ENCODE measurements at regions not wholly inside any gene's neighbourhood (a gene's known extent, or its start where the extent isn't known, plus 50 kb on each side); places are given as distances from the start of the nearest gene placed in this dataset.
"Not testable (repeated sequence)": the region's sequence is repeated elsewhere in the genome, so short reads cannot be mapped to it uniquely, and the experiment has no call there.

DNA sequence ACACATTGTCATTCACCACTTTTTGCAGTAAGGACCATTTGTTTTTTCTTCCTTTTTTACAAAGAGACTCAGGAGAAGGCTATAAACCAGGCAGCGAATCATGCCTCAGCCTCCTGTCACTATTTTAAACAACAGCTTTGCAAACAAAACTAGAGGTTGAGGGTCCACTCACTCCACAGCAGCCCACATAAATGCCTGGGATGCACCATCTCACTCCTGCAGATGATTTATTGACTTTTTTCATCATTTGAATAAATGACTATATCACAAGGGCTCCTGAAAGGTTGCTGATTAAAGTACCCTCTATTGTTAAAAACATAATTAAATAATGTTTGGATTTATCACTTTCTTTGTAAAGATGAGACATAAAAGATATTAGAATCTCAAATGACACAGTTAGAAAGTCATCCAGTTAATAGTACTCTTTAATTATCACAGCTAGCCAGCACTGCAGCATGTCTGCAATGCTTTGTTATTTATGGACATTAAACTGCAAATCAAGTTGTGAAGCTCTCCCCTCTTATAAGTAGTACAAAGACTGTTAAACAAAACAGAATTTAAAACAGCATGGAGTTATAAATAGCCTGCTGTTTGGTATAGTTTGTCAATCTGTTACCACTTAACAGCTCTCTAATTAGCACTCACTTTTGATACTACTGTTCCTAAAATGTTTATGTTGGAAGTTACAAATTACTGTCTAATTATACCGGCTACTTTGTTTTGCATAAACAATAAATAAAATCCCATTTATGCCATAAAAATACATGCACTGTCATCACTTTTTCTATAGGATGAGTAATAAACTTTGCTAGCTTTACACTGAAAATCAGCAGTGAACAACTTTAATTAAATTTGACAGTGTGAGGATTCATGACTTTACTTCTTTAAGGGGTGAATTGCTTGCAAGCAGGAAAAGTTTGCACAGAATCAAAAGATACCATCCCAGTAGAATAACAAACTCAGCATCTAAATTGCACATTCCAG is 853.2 kb downstream of the UQCRFS1 start:
- no peaks in the 10 kb centered on the region for H3K36me3 ChIP-seq
- TF ChIP-seq POLR2A (IDR thresholded peaks at IDR 0.05) = no peak
- TF ChIP-seq, protein P1, sequence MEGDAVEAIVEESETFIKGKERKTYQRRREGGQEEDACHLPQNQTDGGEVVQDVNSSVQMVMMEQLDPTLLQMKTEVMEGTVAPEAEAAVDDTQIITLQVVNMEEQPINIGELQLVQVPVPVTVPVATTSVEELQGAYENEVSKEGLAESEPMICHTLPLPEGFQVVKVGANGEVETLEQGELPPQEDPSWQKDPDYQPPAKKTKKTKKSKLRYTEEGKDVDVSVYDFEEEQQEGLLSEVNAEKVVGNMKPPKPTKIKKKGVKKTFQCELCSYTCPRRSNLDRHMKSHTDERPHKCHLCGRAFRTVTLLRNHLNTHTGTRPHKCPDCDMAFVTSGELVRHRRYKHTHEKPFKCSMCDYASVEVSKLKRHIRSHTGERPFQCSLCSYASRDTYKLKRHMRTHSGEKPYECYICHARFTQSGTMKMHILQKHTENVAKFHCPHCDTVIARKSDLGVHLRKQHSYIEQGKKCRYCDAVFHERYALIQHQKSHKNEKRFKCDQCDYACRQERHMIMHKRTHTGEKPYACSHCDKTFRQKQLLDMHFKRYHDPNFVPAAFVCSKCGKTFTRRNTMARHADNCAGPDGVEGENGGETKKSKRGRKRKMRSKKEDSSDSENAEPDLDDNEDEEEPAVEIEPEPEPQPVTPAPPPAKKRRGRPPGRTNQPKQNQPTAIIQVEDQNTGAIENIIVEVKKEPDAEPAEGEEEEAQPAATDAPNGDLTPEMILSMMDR (IDR thresholded peaks at IDR 0.05) = no peak
- intact Hi-C loops (cut with DNase I) = no loop called here
- 72% methylated on average over 2 of the region's 2 CpGs for WGBS (ENCODE audit: insufficient coverage, low coverage, low lambda C conversion rate, missing lambda C conversion rate)
- no peaks in the 10 kb centered on the region for H3K9me3 ChIP-seq
- H3K27me3 ChIP-seq = no peaks in the 10 kb centered on the region
- H3K4me1 ChIP-seq = no peaks in the 10 kb centered on the region
- ATAC-seq = no peak
- no peak overlapping the region for H3K27ac ChIP-seq
- no peak overlapping the region for H3K4me3 ChIP-seq
- DNase-seq = no peak

DNA sequence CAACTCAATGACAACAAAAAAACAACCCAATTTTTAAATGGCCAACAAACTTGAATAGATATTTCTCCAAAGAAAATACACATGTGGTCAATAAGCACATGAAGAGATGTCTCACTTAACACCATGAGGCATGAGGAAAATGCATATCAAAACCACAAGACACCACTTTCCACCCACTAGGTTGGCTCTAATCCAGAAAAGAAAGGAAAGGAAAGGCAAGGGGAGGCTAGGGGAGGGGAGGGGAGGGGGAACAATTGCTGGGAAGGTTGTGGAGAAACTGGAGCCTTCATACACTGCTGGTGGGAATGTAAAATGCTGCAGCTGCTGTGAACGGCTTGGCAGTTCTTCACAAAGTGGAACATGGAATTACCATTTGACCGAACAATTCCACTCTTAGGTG is 854.3 kb downstream of the UQCRFS1 start:
- Histone ChIP-seq H3K27me3 (no peaks in the 10 kb centered on the region), H3K9me3 (no peaks in the 10 kb centered on the region), H3K4me1 (no peaks in the 10 kb centered on the region), H3K4me3 (no peak overlapping the region), H3K36me3 (no peaks in the 10 kb centered on the region), H3K27ac (no peak overlapping the region)
- ATAC-seq (no peak), DNase-seq (no peak)
- WGBS (ENCODE audit: insufficient coverage, low coverage, low lambda C conversion rate, missing lambda C conversion rate) = 30% methylated on average over 1 of the region's 2 CpGs
- no peak for TF ChIP-seq POLR2A (IDR thresholded peaks at IDR 0.05)
- TF ChIP-seq, protein P1 (IDR thresholded peaks at IDR 0.05) = no peak
- intact Hi-C loops (cut with DNase I) = no loop called here

DNA sequence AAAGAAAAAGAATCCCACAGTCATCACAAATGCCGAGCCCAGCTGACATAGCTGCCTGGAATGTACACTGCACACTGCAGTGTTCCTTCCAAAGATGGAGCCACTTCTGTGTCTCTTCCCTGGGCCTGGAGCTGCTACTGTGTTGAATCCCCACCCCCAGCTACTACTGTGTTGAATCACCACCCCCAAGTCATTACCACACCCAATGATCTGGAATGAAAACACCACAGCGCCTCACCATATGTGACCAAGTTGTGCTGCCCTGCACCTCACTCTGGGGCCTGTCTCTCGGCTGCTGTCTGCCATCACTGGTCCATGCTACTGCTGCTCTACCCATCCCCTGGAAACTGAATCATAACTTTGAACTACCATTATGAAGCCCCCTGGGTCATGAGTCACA is 861.2 kb downstream of the UQCRFS1 start:
- Histone ChIP-seq H3K9me3 (no peaks in the 10 kb centered on the region), H3K4me1 (no peaks in the 10 kb centered on the region), H3K27me3 (no peaks in the 10 kb centered on the region), H3K36me3 (no peaks in the 10 kb centered on the region), H3K4me3 (no peak overlapping the region), H3K27ac (no peak overlapping the region)
- 93% methylated on average over 2 of the region's 3 CpGs for WGBS (ENCODE audit: insufficient coverage, low coverage, low lambda C conversion rate, missing lambda C conversion rate)
- TF ChIP-seq POLR2A (IDR thresholded peaks at IDR 0.05) = no peak
- TF ChIP-seq, protein P1 (IDR thresholded peaks at IDR 0.05) = no peak
- ATAC-seq (no peak), DNase-seq (no peak)
- intact Hi-C loops (cut with DNase I) = no loop called here

DNA sequence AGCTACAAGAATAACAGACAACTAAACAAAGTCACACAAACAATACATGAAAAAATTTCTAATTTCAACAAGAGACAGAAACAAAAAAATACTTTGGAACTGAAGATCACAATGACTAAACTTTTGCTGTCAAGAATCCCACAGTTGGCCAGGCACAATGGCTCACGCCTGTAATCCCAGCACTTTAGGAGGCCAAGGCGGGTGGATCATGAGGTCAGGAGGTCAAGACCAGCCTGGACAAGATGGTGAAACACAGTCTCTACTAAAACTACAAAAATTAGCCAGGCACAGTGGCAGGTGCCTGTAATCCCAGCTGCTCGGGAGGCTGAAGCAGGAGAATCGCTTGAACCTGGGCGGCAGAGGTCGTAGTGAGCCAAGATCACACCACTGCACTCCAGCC is 861.6 kb downstream of the UQCRFS1 start:
- H3K27me3 ChIP-seq; intact Hi-C loops (cut with DNase I); H3K4me3 ChIP-seq; ATAC-seq; H3K36me3 ChIP-seq; H3K9me3 ChIP-seq; H3K27ac ChIP-seq; DNase-seq; H3K4me1 ChIP-seq: not testable (repeated sequence)
- WGBS (ENCODE audit: insufficient coverage, low coverage, low lambda C conversion rate, missing lambda C conversion rate) = 61% methylated on average over 4 of the region's 6 CpGs

DNA sequence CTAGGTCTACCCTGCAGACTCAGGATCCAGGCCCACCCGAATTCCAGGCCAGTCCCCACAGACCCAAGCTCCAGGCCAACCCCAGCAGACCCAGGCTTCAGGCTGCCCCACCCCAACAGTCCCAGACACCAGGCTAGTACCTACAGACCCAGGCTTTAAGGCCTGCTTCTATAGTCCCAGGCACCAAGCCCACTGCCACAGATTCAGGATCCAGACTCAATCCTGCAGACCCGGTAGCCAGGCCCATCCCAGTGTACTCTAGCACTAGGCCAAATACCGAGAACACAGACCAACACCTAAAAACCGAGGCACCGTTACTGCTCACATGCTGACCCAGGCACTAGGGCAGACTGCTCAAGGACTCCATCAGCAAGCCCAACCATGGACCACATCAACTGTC is 862.3 kb downstream of the UQCRFS1 start:
- Histone ChIP-seq H3K4me1 (no peaks in the 10 kb centered on the region), H3K9me3 (no peaks in the 10 kb centered on the region), H3K27me3 (no peaks in the 10 kb centered on the region), H3K36me3 (no peaks in the 10 kb centered on the region), H3K4me3 (no peak overlapping the region), H3K27ac (no peak overlapping the region)
- peak in 1 of 4 donors; percentile 11 for ATAC-seq
- WGBS (ENCODE audit: insufficient coverage, low coverage, low lambda C conversion rate, missing lambda C conversion rate) = 69% methylated on average over 5 of the region's 5 CpGs
- no peak for DNase-seq
- intact Hi-C loops (cut with DNase I) = no loop called here
- no peak for TF ChIP-seq POLR2A (IDR thresholded peaks at IDR 0.05)
- TF ChIP-seq, protein P1 (IDR thresholded peaks at IDR 0.05) = no peak
